Ishikawa (cell line): ENCODE measurements at regions not wholly inside any gene's neighbourhood (a gene's known extent, or its start where the extent isn't known, plus 50 kb on each side); places are given as distances from the start of the nearest gene placed in this dataset.

Experiments used
- CEBPB ChIP-seq: IDR thresholded peaks from 2 replicates; pipeline ENCODE4 v1.6.1; 2012
- CREB1 ChIP-seq: IDR thresholded peaks from 2 replicates; pipeline ENCODE4 v1.6.1; 2012; ENCODE audit warnings: low read depth
- EGR1 ChIP-seq: IDR thresholded peaks from 2 replicates; pipeline ENCODE4 v1.6.1; 2012
- EP300 ChIP-seq: IDR thresholded peaks from 2 replicates; pipeline ENCODE4 v1.6.1; 2012; ENCODE audit warnings: borderline replicate concordance
- FOXM1 ChIP-seq: IDR thresholded peaks from 2 replicates; pipeline ENCODE4 v1.6.1; 2012; ENCODE audit warnings: low read depth, borderline replicate concordance
- MAX ChIP-seq: IDR thresholded peaks from 2 replicates; pipeline ENCODE4 v1.6.1; 2012
- NFIC ChIP-seq: IDR thresholded peaks from 2 replicates; pipeline ENCODE4 v1.6.1; 2012
- RAD21 ChIP-seq: IDR thresholded peaks from 2 replicates; pipeline ENCODE4 v1.6.1; 2012; ENCODE audit warnings: low read depth
- REST ChIP-seq: IDR thresholded peaks from 2 replicates; pipeline ENCODE4 v1.6.1; 2012; ENCODE audit warnings: low read depth, mild to moderate bottlenecking
- TAF1 ChIP-seq: IDR thresholded peaks from 2 replicates; pipeline ENCODE4 v1.6.1; 2012; ENCODE audit warnings: low read depth, mild to moderate bottlenecking
- TCF12 ChIP-seq: IDR thresholded peaks from 2 replicates; pipeline ENCODE4 v1.6.1; 2012; ENCODE audit warnings: low read depth
- TEAD4 ChIP-seq: IDR thresholded peaks from 2 replicates; pipeline ENCODE4 v1.6.1; 2012
- USF1 ChIP-seq: IDR thresholded peaks from 2 replicates; pipeline ENCODE4 v1.6.1; 2012
- YY1 ChIP-seq: IDR thresholded peaks from 2 replicates; pipeline ENCODE4 v1.6.1; 2012; ENCODE audit warnings: low read depth
- ZBTB7A ChIP-seq: IDR thresholded peaks from 2 replicates; pipeline ENCODE4 v1.6.1; 2012; ENCODE audit warnings: low read depth

- no peak for TF ChIP-seq NFIC
- TF ChIP-seq TEAD4 = no peak
- no peak for TF ChIP-seq FOXM1
- no peak for TF ChIP-seq YY1
- TF ChIP-seq EGR1 = no peak
- TF ChIP-seq TAF1 = no peak
- no peak for TF ChIP-seq ZBTB7A
- TF ChIP-seq MAX = no peak
- no peak for TF ChIP-seq CREB1
Observed at GRCh38 chr11:72511393-72512047, 77.2 kb upstream of the CLPB start.

- TF ChIP-seq RAD21 (no peak), NFIC (no peak), FOXM1 (no peak), YY1 (no peak), TAF1 (no peak), TCF12 (no peak), EGR1 (no peak), MAX (no peak), USF1 (no peak), CEBPB (no peak), TEAD4 (no peak), ZBTB7A (no peak), REST (no peak), EP300 (no peak), CREB1 (no peak)
Observed at GRCh38 chr11:72507050-72507449, 72.7 kb upstream of the CLPB start.

- TF ChIP-seq REST (no peak), NFIC (no peak), EP300 (no peak), MAX (no peak), EGR1 (no peak), TEAD4 (no peak), TCF12 (no peak)
Observed at GRCh38 chr11:72497731-72498130, 63.4 kb upstream of the CLPB start.

GRCh38 chr11:72494109-72494429 lies 59.7 kb upstream of the CLPB start:
- TF ChIP-seq CREB1 = no peak
- TF ChIP-seq TCF12 = no peak
- no peak for TF ChIP-seq MAX
- no peak for TF ChIP-seq USF1
- TF ChIP-seq FOXM1 = no peak
- TF ChIP-seq YY1 = no peak
- no peak for TF ChIP-seq CEBPB

GRCh38 chr11:72493426-72494108 lies 59.2 kb upstream of the CLPB start:
- peak; percentile 52 for TF ChIP-seq CEBPB
- no peak for TF ChIP-seq CREB1

- no peak for TF ChIP-seq EP300
- TF ChIP-seq USF1 = no peak
Observed at GRCh38 chr11:72491001-72491400, 56.7 kb upstream of the CLPB start.
